AG09309 (cell line): ENCODE measurements at regions not wholly inside any gene's neighbourhood (a gene's known extent, or its start where the extent isn't known, plus 50 kb on each side); places are given as distances from the start of the nearest gene placed in this dataset.

Experiments used
- DNase-seq: peaks from one replicate; pipeline ENCODE4 v3.0.0-alpha.2; 2010; ENCODE audit warnings: low read depth
- H3K4me3 ChIP-seq: 2 replicates; pipeline ENCODE4 v1.5.1; 2011; ENCODE audit warnings: mild to moderate bottlenecking, low read depth, low read length, moderate library complexity; ENCODE audit not compliant: control insufficient read depth
- CTCF ChIP-seq: IDR thresholded peaks from 2 replicates; pipeline ENCODE4 v1.5.1; 2011; ENCODE audit warnings: mild to moderate bottlenecking, low read depth, low read length, inconsistent platforms; ENCODE audit not compliant: insufficient read depth, control insufficient read depth; ENCODE audit errors: missing control alignments

- TF ChIP-seq CTCF, result no peak
- DNase-seq, result no peak
- H3K4me3 ChIP-seq, result no peak overlapping the region
Measured at GRCh38 chr14:43200519-43200918, 1306.6 kb downstream of the FSCB start.

GRCh38 chr14:43198465-43198864, 1308.6 kb downstream of the FSCB start:
- no peak for TF ChIP-seq CTCF

GRCh38 chr14:43184540-43184939, 1322.5 kb downstream of the FSCB start:
- no peak for TF ChIP-seq CTCF
- no peak overlapping the region for H3K4me3 ChIP-seq
- no peak for DNase-seq

More at GRCh38 chr14:43198465-43198864, 1308.6 kb downstream of the FSCB start:
- DNase-seq, result no peak
- no peak overlapping the region for H3K4me3 ChIP-seq

- no peak overlapping the region for H3K4me3 ChIP-seq
- TF ChIP-seq CTCF, result no peak
- DNase-seq, result no peak
Measured at GRCh38 chr14:43183916-43184315, 1323.2 kb downstream of the FSCB start.

- no peak overlapping the region for H3K4me3 ChIP-seq
- no peak for TF ChIP-seq CTCF
- no peak for DNase-seq
Measured at GRCh38 chr14:43175896-43176295, 1331.2 kb downstream of the FSCB start.

GRCh38 chr14:43172899-43173548, 1334.1 kb downstream of the FSCB start:
- no peak for DNase-seq
- no peak for TF ChIP-seq CTCF
- H3K4me3 ChIP-seq, result no peak overlapping the region

- H3K4me3 ChIP-seq, result no peak overlapping the region
- DNase-seq, result no peak
- TF ChIP-seq CTCF, result no peak
Measured at GRCh38 chr14:43169722-43170121, 1337.4 kb downstream of the FSCB start.
